ENCODE measurements at regions not wholly inside any gene's neighbourhood (a gene's known extent, or its start where the extent isn't known, plus 50 kb on each side); places are given as distances from the start of the nearest gene placed in this dataset.
"Not testable (repeated sequence)": the region's sequence is repeated elsewhere in the genome, so short reads cannot be mapped to it uniquely, and the experiment has no call there.

DNA sequence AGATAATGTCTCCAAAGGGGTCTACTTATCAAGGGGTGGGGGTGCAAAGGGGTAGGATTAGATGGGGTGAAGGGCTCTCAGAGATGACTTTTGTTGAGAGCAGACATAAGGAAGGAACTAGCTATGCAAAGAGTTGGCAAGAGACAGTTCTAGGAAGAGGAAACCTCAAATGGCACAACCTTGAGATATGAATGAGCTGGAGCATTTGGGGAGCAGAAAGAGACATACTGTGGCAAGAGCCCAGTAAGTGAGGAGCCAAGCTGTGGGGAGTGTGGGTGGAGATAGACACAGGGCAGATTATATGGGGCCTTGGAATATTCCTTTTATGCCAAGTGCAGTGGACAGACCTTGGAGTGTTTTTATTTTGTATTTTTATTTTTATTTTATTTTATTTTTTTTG lies 84.8 kb upstream of the BTG3 start:
- intact Hi-C loops (cut with DNase I), result no loop called here
- no peak overlapping the region for H3K27ac ChIP-seq
- no peaks in the 10 kb centered on the region for H3K36me3 ChIP-seq

DNA sequence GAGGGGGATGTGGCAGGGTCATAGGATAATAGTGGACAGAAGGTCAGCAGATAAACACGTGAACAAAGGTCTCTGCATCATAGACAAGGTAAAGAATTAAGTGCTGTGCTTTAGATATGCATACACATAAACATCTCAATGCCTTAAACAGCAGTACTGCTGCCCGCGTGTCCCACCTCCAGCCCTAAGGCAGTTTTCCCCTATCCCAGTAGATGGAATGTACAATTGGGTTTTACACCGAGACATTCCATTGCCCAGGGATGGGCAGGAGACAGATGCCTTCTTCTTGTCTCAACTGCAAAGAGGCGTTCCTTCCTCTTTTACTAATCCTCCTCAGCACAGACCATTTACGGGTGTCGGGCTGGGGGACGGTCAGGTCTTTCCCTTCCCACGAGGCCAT lies 81.7 kb upstream of the BTG3 start:
- H3K27me3 ChIP-seq (replicated peaks; ENCODE audit: insufficient read depth); H3K27ac ChIP-seq; H3K4me1 ChIP-seq (replicated peaks); H3K9me3 ChIP-seq; H3K36me3 ChIP-seq; H3K4me3 ChIP-seq; intact Hi-C loops (cut with DNase I); DNase-seq (ENCODE audit: low spot score): not testable (repeated sequence)
- WGBS, result 92% methylated on average over 9 of the region's 9 CpGs

More for the DNA sequence above, 84.8 kb upstream of the BTG3 start:
- no peaks in the 10 kb centered on the region for H3K4me1 ChIP-seq (replicated peaks)
- H3K4me3 ChIP-seq, result no peak overlapping the region
- no peaks in the 10 kb centered on the region for H3K27me3 ChIP-seq (replicated peaks; ENCODE audit: insufficient read depth)
- TF ChIP-seq POLR2AphosphoS5 (IDR thresholded peaks at IDR 0.05), result no peak
- no peak for TF ChIP-seq POLR2A (IDR thresholded peaks at IDR 0.05)
- TF ChIP-seq, protein P1, sequence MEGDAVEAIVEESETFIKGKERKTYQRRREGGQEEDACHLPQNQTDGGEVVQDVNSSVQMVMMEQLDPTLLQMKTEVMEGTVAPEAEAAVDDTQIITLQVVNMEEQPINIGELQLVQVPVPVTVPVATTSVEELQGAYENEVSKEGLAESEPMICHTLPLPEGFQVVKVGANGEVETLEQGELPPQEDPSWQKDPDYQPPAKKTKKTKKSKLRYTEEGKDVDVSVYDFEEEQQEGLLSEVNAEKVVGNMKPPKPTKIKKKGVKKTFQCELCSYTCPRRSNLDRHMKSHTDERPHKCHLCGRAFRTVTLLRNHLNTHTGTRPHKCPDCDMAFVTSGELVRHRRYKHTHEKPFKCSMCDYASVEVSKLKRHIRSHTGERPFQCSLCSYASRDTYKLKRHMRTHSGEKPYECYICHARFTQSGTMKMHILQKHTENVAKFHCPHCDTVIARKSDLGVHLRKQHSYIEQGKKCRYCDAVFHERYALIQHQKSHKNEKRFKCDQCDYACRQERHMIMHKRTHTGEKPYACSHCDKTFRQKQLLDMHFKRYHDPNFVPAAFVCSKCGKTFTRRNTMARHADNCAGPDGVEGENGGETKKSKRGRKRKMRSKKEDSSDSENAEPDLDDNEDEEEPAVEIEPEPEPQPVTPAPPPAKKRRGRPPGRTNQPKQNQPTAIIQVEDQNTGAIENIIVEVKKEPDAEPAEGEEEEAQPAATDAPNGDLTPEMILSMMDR (IDR thresholded peaks at IDR 0.05), result no peak
- DNase-seq (ENCODE audit: low spot score), result no peak
- no peaks in the 10 kb centered on the region for H3K9me3 ChIP-seq

DNA sequence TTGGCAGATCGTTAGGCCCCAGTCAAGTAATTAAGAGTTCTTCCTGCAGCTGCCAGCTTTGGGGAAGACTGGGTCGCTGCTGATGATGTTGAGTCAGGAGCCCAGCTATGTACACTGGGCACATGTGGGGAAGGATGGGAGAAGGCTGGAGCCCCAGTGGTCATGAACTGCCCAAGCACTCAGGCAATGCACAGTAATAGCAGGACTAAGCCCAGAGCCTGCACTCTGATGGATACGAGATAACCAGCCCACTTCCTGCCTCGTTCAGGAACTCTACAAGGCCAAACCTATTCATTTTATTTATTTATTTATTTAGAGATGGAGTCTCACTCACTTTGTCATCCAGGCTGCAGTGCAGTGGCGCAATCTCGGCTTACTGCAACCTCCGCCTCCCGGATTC lies 81.1 kb upstream of the BTG3 start:
- Histone ChIP-seq H3K27me3 (replicated peaks; ENCODE audit: insufficient read depth) (no peaks in the 10 kb centered on the region), H3K36me3 (no peaks in the 10 kb centered on the region), H3K9me3 (no peaks in the 10 kb centered on the region), H3K27ac (no peak overlapping the region), H3K4me1 (replicated peaks) (no peaks in the 10 kb centered on the region), H3K4me3 (no peak overlapping the region)
- WGBS, result 89% methylated on average over 8 of the region's 8 CpGs
- TF ChIP-seq POLR2A (IDR thresholded peaks at IDR 0.05) (no peak), POLR2AphosphoS5 (IDR thresholded peaks at IDR 0.05) (no peak)
- TF ChIP-seq, protein P1 (IDR thresholded peaks at IDR 0.05), result no peak
- intact Hi-C loops (cut with DNase I), result no loop called here
- DNase-seq (ENCODE audit: low spot score), result no peak

DNA sequence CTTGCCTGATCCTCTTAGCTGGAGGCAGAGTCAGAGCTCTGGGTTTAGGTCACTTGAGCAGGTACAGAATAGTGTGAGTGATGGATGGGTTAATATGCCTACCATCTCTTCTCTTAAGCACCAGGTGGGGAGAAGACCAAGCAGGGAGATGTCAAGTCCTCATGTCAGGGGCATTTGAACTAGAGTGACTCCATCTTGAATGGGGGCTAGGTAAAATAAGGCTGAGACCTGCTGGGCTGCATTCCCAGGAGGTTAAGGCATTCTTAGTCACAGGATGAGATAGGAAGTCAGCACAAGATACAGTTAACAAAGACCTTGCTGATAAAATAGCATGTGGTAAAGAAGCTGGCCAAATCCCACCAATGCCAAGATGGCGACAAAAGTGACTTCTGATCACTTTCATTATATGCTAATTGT lies 77.4 kb upstream of the BTG3 start:
- H3K9me3 ChIP-seq, result no peaks in the 10 kb centered on the region
- intact Hi-C loops (cut with DNase I), result no loop called here
- H3K4me1 ChIP-seq (replicated peaks), result no peaks in the 10 kb centered on the region
- H3K27ac ChIP-seq, result peak overlapping the region in 1 of 2 donors; percentile 66
- H3K27me3 ChIP-seq (replicated peaks; ENCODE audit: insufficient read depth), result no peaks in the 10 kb centered on the region
- TF ChIP-seq POLR2A (IDR thresholded peaks at IDR 0.05) (no peak), POLR2AphosphoS5 (IDR thresholded peaks at IDR 0.05) (no peak)
- TF ChIP-seq, protein P1 (IDR thresholded peaks at IDR 0.05), result no peak
- no peak for DNase-seq (ENCODE audit: low spot score)
- H3K4me3 ChIP-seq, result no peak overlapping the region
- WGBS, result 63% methylated on average over 1 of the region's 1 CpG
- H3K36me3 ChIP-seq, result no peaks in the 10 kb centered on the region

DNA sequence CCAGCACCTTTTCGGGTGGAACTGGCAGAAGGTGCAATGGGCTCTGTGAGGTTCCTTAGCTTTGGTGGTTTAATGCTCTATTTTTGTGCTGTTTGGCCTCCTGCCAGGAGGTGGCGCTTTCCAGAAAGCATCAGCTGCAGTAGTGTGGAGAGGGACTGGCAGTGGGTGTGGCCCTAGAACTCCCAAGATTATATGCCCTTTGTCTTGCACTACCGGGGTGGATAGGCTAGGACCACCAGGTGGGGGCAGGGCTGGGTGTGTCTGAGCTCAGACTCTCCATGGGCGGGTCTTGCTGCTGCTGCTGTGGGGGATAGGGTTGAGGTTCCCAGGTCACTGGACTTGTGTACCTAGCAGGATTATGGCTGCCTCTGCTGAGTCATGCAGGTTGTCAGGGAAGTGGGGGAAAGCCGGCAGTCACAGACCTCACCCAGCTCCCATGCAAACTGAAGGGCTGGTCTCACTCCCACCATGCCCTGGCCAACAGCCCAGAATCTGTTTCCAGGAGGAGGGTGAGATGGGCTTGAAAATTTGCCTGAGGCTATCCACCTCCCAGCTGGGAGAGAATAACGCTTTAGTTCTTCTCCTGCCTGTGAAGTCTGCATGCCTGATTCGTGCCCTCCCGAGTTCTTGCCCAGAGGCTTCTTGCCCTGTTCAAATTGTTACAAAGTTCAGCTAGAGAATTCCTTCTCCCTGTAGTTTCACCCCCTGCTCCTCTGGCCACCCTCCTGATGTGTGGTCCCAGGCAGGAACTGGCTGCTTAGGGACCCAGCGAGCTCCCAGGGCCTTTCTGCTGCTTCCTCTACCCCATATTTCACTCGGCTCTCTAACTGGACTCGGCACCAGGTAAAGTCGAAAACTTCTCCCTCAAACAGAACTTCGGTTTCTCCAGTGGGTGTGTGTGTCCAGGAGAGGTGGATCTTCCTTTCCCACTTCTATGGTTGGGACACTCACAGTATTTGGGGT lies 76.5 kb upstream of the BTG3 start:
- intact Hi-C loops (cut with DNase I), result no loop called here

More for the DNA sequence above, 76.5 kb upstream of the BTG3 start:
- Histone ChIP-seq H3K27ac (peak overlapping the region; percentile 2 to 66), H3K4me1 (replicated peaks) (no peaks in the 10 kb centered on the region), H3K27me3 (replicated peaks; ENCODE audit: insufficient read depth) (no peaks in the 10 kb centered on the region), H3K36me3 (no peaks in the 10 kb centered on the region), H3K4me3 (no peak overlapping the region), H3K9me3 (no peaks in the 10 kb centered on the region)
- peak; percentile 49 for DNase-seq (ENCODE audit: low spot score)
- TF ChIP-seq, protein P1 (IDR thresholded peaks at IDR 0.05), result peak in 1 of 4 experiments; percentile 22
- TF ChIP-seq POLR2AphosphoS5 (IDR thresholded peaks at IDR 0.05), result no peak
- TF ChIP-seq POLR2A (IDR thresholded peaks at IDR 0.05), result no peak
- 34% methylated on average over 13 of the region's 13 CpGs for WGBS

Measured in prostate gland (tissue), 2 donors.